Right lobe of liver (tissue), 4 donors: ENCODE measurements at regions not wholly inside any gene's neighbourhood (a gene's known extent, or its start where the extent isn't known, plus 50 kb on each side); places are given as distances from the start of the nearest gene placed in this dataset.

Experiments used
- CTCF ChIP-seq, 4 donors: fragments of 200-600 bp in 3 of 4; fragments of 450-650 bp in 1 of 4; IDR thresholded peaks; one replicate each; pipeline versions ENCODE4 v1.5.1 to v1.8.0; 2016 to 2022; ENCODE audit warnings: antibody characterized with exemption in 4 of 4, mild to moderate bottlenecking in 2 of 4
- POLR2A ChIP-seq: fragments of 450-650 bp; IDR thresholded peaks from one replicate; pipeline ENCODE4 v1.6.1; 2017; ENCODE audit warnings: antibody characterized with exemption, mild to moderate bottlenecking
- donor health status: DM: no; HTN: no; CAD: no.
- donor health status: DM: no; HTN: no; CAD: no.
- donor health status: DM: no; HTN: yes; CAD: no.

- no peak for TF ChIP-seq POLR2A
- TF ChIP-seq CTCF (IDR thresholded peaks at IDR 0.05), result no peak
Measured at GRCh38 chr4:19123681-19124080, 1102.1 kb upstream of the LCORL start.
